ENCODE measurements at regions not wholly inside any gene's neighbourhood (a gene's known extent, or its start where the extent isn't known, plus 50 kb on each side); places are given as distances from the start of the nearest gene placed in this dataset.
"Not testable (repeated sequence)": the region's sequence is repeated elsewhere in the genome, so short reads cannot be mapped to it uniquely, and the experiment has no call there.

DNA sequence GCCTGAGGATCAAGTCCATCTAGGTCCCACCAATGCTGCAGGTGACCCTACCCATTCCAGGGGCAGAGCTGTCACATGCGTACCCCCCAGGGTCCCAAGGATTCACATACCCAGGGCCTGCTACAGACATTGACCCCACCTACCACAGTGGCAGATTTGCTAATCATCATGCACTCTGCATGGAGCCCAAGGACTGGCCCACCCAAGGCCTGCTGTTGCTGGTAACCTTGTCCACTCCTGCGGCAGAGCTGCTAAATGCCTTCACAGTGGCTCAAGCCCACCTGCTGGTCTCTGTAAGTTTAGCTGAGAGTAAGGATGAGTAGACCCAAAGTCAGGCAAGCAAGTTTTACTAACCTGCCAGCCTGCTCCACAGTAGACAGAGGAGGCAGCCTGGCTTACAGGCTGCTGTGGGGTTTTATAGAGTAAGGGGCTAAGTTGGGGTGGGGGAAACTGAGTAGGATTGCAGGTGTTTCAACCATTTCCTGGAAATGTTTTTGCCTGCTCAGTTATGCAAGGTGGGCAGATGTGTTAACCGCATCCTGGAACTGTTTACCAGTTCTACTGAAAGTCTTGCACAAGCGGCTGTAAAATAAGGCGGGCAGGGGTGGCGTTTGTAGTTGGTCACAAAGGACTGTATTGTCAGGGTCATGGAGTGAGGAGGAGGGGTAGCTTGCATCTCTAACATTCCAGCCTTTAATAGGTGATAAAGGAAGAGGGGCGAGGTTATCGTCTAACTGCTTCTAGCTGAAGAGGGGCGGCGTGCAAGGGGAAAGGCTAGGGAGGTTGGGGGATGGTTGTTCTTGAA, 2163.5 kb upstream of the WWC1 start:
- no peaks in the 10 kb centered on the region for H3K9me3 ChIP-seq (replicated peaks; ENCODE audit: control insufficient read depth, insufficient read depth, low read length)
- BruUV-seq (replicated peaks): no TSS peak
- no peak overlapping the region for H3K4me3 ChIP-seq
- no peak overlapping the region for H3K4me2 ChIP-seq (ENCODE audit: control insufficient read depth, insufficient read depth)
- no peak for ATAC-seq
- intact Hi-C loops (cut with micrococcal nuclease; ENCODE audit: unreplicated experiment) (no loop called here), in situ Hi-C loops (cut with MboI) (no loop called here)
- 53% methylated on average over 10 of the region's 10 CpGs for WGBS (ENCODE audit: insufficient coverage, insufficient replicate concordance, low lambda C conversion rate, missing lambda C conversion rate)
- ChIA-PET RAD21 (ENCODE audit: unreplicated experiment) (no interaction called here), CTCF (no interaction called here), POLR2A (no interaction called here), SMC1A (ENCODE audit: uncharacterized antibody, unreplicated experiment) (interaction anchor here (0.6 kb wide), 1 partner anchor 605 kb away, joined by 4 read pairs; no protein-coding TSS in a partner anchor)
- no peaks in the 10 kb centered on the region for H4K20me1 ChIP-seq (ENCODE audit: control insufficient read depth, insufficient read depth)
- no peaks in the 10 kb centered on the region for H3K4me1 ChIP-seq (ENCODE audit: control insufficient read depth, insufficient read depth, low read length)
- H3K27me3 ChIP-seq (replicated peaks in 1 of 2; ENCODE audit: control insufficient read depth in 2 of 2, insufficient read depth in 2 of 2, low read length in 1 of 2): no peaks in the 10 kb centered on the region
- no peaks in the 10 kb centered on the region for H3K36me3 ChIP-seq (ENCODE audit: control insufficient read depth in 2 of 2, insufficient read depth in 2 of 2, low read length in 1 of 2)
- no peak for FAIRE-seq
- no peak overlapping the region for H2AFZ ChIP-seq (ENCODE audit: control insufficient read depth, low read depth, low read length)
- DNase-seq (ENCODE audit: low read depth, low spot score): no peak
- TF ChIP-seq CREM (IDR thresholded peaks at IDR 0.05; ENCODE audit: low read depth): no peak
- no peak for TF ChIP-seq GATAD2B (conservative IDR thresholded peaks at IDR 0.05; ENCODE audit: low read depth)
- no peaks in the 10 kb centered on the region for H3K79me2 ChIP-seq (ENCODE audit: control insufficient read depth, insufficient read depth, low read length)
- H3K9ac ChIP-seq (ENCODE audit: control insufficient read depth, insufficient read depth, low read length): no peak overlapping the region
- no peak overlapping the region for H3K27ac ChIP-seq (ENCODE audit: control insufficient read depth, insufficient read depth)

GRCh38 chr5:166145107-166145506, 2146.3 kb upstream of the WWC1 start:
- intact Hi-C loops (cut with micrococcal nuclease; ENCODE audit: unreplicated experiment); H3K9ac ChIP-seq (ENCODE audit: control insufficient read depth, insufficient read depth, low read length); FAIRE-seq; H3K36me3 ChIP-seq (ENCODE audit: control insufficient read depth in 2 of 2, insufficient read depth in 2 of 2, low read length in 1 of 2); H3K79me2 ChIP-seq (ENCODE audit: control insufficient read depth, insufficient read depth, low read length); ATAC-seq; H3K27me3 ChIP-seq (replicated peaks in 1 of 2; ENCODE audit: control insufficient read depth in 2 of 2, insufficient read depth in 2 of 2, low read length in 1 of 2); H3K4me3 ChIP-seq; H3K4me1 ChIP-seq (ENCODE audit: control insufficient read depth, insufficient read depth, low read length); H4K20me1 ChIP-seq (ENCODE audit: control insufficient read depth, insufficient read depth); CTCF ChIA-PET; DNase-seq (ENCODE audit: low read depth, low spot score); H3K27ac ChIP-seq (ENCODE audit: control insufficient read depth, insufficient read depth); H3K9me3 ChIP-seq (replicated peaks; ENCODE audit: control insufficient read depth, insufficient read depth, low read length); in situ Hi-C loops (cut with MboI); H2AFZ ChIP-seq (ENCODE audit: control insufficient read depth, low read depth, low read length); SMC1A ChIA-PET (ENCODE audit: uncharacterized antibody, unreplicated experiment); H3K4me2 ChIP-seq (ENCODE audit: control insufficient read depth, insufficient read depth); POLR2A ChIA-PET; BruUV-seq (replicated peaks); RAD21 ChIA-PET (ENCODE audit: unreplicated experiment): not testable (repeated sequence)
- WGBS (ENCODE audit: insufficient coverage, insufficient replicate concordance, low lambda C conversion rate, missing lambda C conversion rate): 40% methylated on average over 10 of the region's 17 CpGs

Measured in GM12878 (cell line).